ENCODE measurements at regions not wholly inside any gene's neighbourhood (a gene's known extent, or its start where the extent isn't known, plus 50 kb on each side); places are given as distances from the start of the nearest gene placed in this dataset.

- ATAC-seq (no peak), DNase-seq (ENCODE audit: low read depth, low spot score) (no peak)
- Histone ChIP-seq H3K36me3 (ENCODE audit: control insufficient read depth, insufficient read depth, low read length) (no peaks in the 10 kb centered on the region), H3K4me3 (ENCODE audit: low read depth in 2 of 2, low read length in 2 of 2) (no peak overlapping the region), H3K27me3 (ENCODE audit: control insufficient read depth, insufficient read depth, low read length) (no peaks in the 10 kb centered on the region), H3K27ac (ENCODE audit: low read length) (no peak overlapping the region), H3K9me3 (ENCODE audit: control insufficient read depth, insufficient read depth, low read depth, low read length) (no peaks in the 10 kb centered on the region), H3K4me1 (ENCODE audit: control insufficient read depth, insufficient read depth, low read length) (no peaks in the 10 kb centered on the region)
- BruUV-seq (replicated peaks) = no TSS peak
- intact Hi-C loops (cut with micrococcal nuclease; ENCODE audit: unreplicated experiment) (no loop called here), in situ Hi-C loops (cut with HindIII; ENCODE audit: low pct_unique_long_range_greater_than_20kb, low sequenced_read_pairs) (no loop called here)
- POLR2A ChIA-PET = no interaction called here
- TF ChIP-seq SIN3A (IDR thresholded peaks at IDR 0.05; ENCODE audit: borderline replicate concordance, insufficient read depth, low read depth, low read length) (no peak), TCF7L2 (IDR thresholded peaks at IDR 0.05; ENCODE audit: low read depth, low read length) (no peak), CTCF (IDR thresholded peaks at IDR 0.05) (no peak), REST (IDR thresholded peaks at IDR 0.05; ENCODE audit: insufficient read depth in 1 of 2, low read depth in 2 of 2, low read length in 1 of 2) (no peak), POLR2AphosphoS5 (IDR thresholded peaks at IDR 0.05; ENCODE audit: low read depth, low read length) (no peak)
- CTCF ChIA-PET = no interaction called here
These were observed 99.6 kb upstream of the LHCGR start for GRCh38 chr2:48855142-48855541.

- intact Hi-C loops (cut with micrococcal nuclease; ENCODE audit: unreplicated experiment) = no loop called here
- in situ Hi-C loops (cut with HindIII; ENCODE audit: low pct_unique_long_range_greater_than_20kb, low sequenced_read_pairs) = no loop called here
- BruUV-seq (replicated peaks) = no TSS peak
- CTCF ChIA-PET = no interaction called here
- TF ChIP-seq TCF7L2 (IDR thresholded peaks at IDR 0.05; ENCODE audit: low read depth, low read length) (no peak), CTCF (IDR thresholded peaks at IDR 0.05) (no peak), REST (IDR thresholded peaks at IDR 0.05; ENCODE audit: insufficient read depth in 1 of 2, low read depth in 2 of 2, low read length in 1 of 2) (no peak), POLR2AphosphoS5 (IDR thresholded peaks at IDR 0.05; ENCODE audit: low read depth, low read length) (no peak), SIN3A (IDR thresholded peaks at IDR 0.05; ENCODE audit: borderline replicate concordance, insufficient read depth, low read depth, low read length) (no peak)
- no peak for ATAC-seq
- POLR2A ChIA-PET = no interaction called here
- Histone ChIP-seq H3K27ac (ENCODE audit: low read length) (no peak overlapping the region), H3K9me3 (ENCODE audit: control insufficient read depth, insufficient read depth, low read depth, low read length) (no peaks in the 10 kb centered on the region), H3K4me3 (ENCODE audit: low read depth in 2 of 2, low read length in 2 of 2) (no peak overlapping the region), H3K27me3 (ENCODE audit: control insufficient read depth, insufficient read depth, low read length) (no peaks in the 10 kb centered on the region), H3K36me3 (ENCODE audit: control insufficient read depth, insufficient read depth, low read length) (no peaks in the 10 kb centered on the region), H3K4me1 (ENCODE audit: control insufficient read depth, insufficient read depth, low read length) (no peaks in the 10 kb centered on the region)
- no peak for DNase-seq (ENCODE audit: low read depth, low spot score)
These were observed 99.2 kb upstream of the LHCGR start for GRCh38 chr2:48854681-48855080.
